Endothelial cell of umbilical vein (primary cell): ENCODE measurements at regions not wholly inside any gene's neighbourhood (a gene's known extent, or its start where the extent isn't known, plus 50 kb on each side); places are given as distances from the start of the nearest gene placed in this dataset.

Source experiments
- BruUV-seq: library from RNA; stranded (reverse); fragments of 400-500 nt; replicated peaks from 2 replicates; lab custom pipeline; 2021; lab: Mats Ljungman, UMichigan
- CTCF ChIA-PET: fragments of 300-600, 350-600 bp; sonication (Branson Sonifier 250); formaldehyde crosslinking; loops from one replicate; lab custom pipeline; 2021; ENCODE audit warnings: antibody characterized with exemption, inconsistent platforms; lab: Charles Lee
- POLR2A ChIA-PET: fragments of 300-600, 350-600 bp; sonication (Branson Sonifier 250); formaldehyde crosslinking; loops from one replicate; lab custom pipeline; 2021; ENCODE audit warnings: antibody characterized with exemption, inconsistent platforms; lab: Charles Lee
- DNase-seq: peaks from one replicate; pipeline ENCODE4 v3.0.0-alpha.2; 2011; ENCODE audit warnings: low read depth, low spot score
- FAIRE-seq: peaks from 2 replicates; lab custom pipeline; 2011; peaks lifted over from hg19 to GRCh38; lab: Jason Lieb, UNC
- H2AFZ ChIP-seq: 2 replicates; pipeline ENCODE4 v1.6.0; 2012; ENCODE audit warnings: low read depth, low read length, control low read depth, inconsistent platforms
- H3K27ac ChIP-seq: 2 replicates; pipeline ENCODE4 v1.5.1; 2011; ENCODE audit warnings: low read depth, mild to moderate bottlenecking, control low read depth, low read length, moderate library complexity; ENCODE audit not compliant: insufficient read depth
- H3K27me3 ChIP-seq, 2 experiments: 2 replicates each; pipeline versions ENCODE4 v1.6.0 to v1.6.1; 2011; ENCODE audit warnings: low read length in 2 of 2, mixed read lengths in 1 of 2; ENCODE audit not compliant: control insufficient read depth in 2 of 2, insufficient read depth in 2 of 2
- H3K36me3 ChIP-seq, 2 experiments: 2 replicates in 1 of 2; 3 replicates in 1 of 2; pipeline ENCODE4 v1.5.1; 2011; ENCODE audit warnings: low read length in 2 of 2, mild to moderate bottlenecking in 1 of 2, moderate library complexity in 1 of 2; ENCODE audit not compliant: control insufficient read depth in 2 of 2, insufficient read depth in 2 of 2; ENCODE audit errors: extremely low read depth in 1 of 2
- H3K4me1 ChIP-seq: 3 replicates; pipeline ENCODE4 v1.5.1; 2011; ENCODE audit warnings: mild to moderate bottlenecking, low read length; ENCODE audit not compliant: control insufficient read depth, insufficient read depth; ENCODE audit errors: extremely low read depth
- H3K4me2 ChIP-seq: 2 replicates; pipeline ENCODE4 v1.6.1; 2011; ENCODE audit warnings: low read length, control low read depth, mixed read lengths; ENCODE audit not compliant: insufficient read depth
- H3K4me3 ChIP-seq, 3 experiments: fragments of 200-600 bp in 1 of 3; sonication (generic), shearing (Covaris generic) in 1 of 3; replicated peaks in 1 of 3; 2 replicates each; pipeline ENCODE4 v1.5.1; 2011 to 2016; ENCODE audit warnings: control low read depth in 3 of 3, low read length in 3 of 3, mild to moderate bottlenecking in 2 of 3, inconsistent platforms in 1 of 3, low read depth in 1 of 3, moderate library complexity in 1 of 3; ENCODE audit not compliant: insufficient read depth in 1 of 3
- H3K79me2 ChIP-seq: 2 replicates; pipeline ENCODE4 v1.6.0; 2012; ENCODE audit warnings: low read length, inconsistent platforms; ENCODE audit not compliant: control insufficient read depth, insufficient read depth
- H3K9ac ChIP-seq: replicated peaks from 2 replicates; pipeline ENCODE3; 2011; ENCODE audit warnings: low read length, control low read depth; ENCODE audit not compliant: insufficient read depth; ENCODE audit errors: extremely low read depth
- H3K9me1 ChIP-seq: replicated peaks from 3 replicates; pipeline ENCODE4 v1.6.0; 2011; ENCODE audit warnings: mild to moderate bottlenecking, low read length; ENCODE audit not compliant: control insufficient read depth, insufficient read depth; ENCODE audit errors: extremely low read depth
- H3K9me3 ChIP-seq: replicated peaks from 2 replicates; pipeline ENCODE4 v1.5.1; 2012; ENCODE audit warnings: low read length, inconsistent platforms; ENCODE audit not compliant: control insufficient read depth, insufficient read depth
- H4K20me1 ChIP-seq: replicated peaks from 2 replicates; pipeline ENCODE3; 2011; ENCODE audit warnings: mild to moderate bottlenecking, low read length; ENCODE audit not compliant: control insufficient read depth, insufficient read depth; ENCODE audit errors: extremely low read depth
- CTCF ChIP-seq, 2 donors: IDR thresholded peaks; 1 replicate in 1 of 2; 2 replicates in 1 of 2; pipeline ENCODE4 v1.5.1; 2011; ENCODE audit warnings: low read length in 2 of 2, mild to moderate bottlenecking in 2 of 2, moderate library complexity in 2 of 2, control low read depth in 1 of 2, inconsistent platforms in 1 of 2, low read depth in 1 of 2; ENCODE audit not compliant: insufficient read depth in 1 of 2; ENCODE audit errors: extremely low read depth in 1 of 2
- EZH2 ChIP-seq: IDR thresholded peaks from 2 replicates; pipeline ENCODE4 v1.6.1; 2012; ENCODE audit warnings: borderline replicate concordance, low read depth, mild to moderate bottlenecking, moderate library complexity, low read length, inconsistent platforms; ENCODE audit not compliant: severe bottlenecking
- FOS ChIP-seq: IDR thresholded peaks from 2 replicates; pipeline ENCODE4 v1.6.1; 2011; ENCODE audit warnings: mild to moderate bottlenecking, low read length, moderate library complexity, borderline replicate concordance; ENCODE audit not compliant: insufficient read depth
- GATA2 ChIP-seq: IDR thresholded peaks from 2 replicates; pipeline ENCODE4 v1.7.0; 2011; ENCODE audit warnings: low read depth, mild to moderate bottlenecking, moderate library complexity, mixed read lengths, low read length; ENCODE audit not compliant: insufficient read length, insufficient read depth
- JUN ChIP-seq: IDR thresholded peaks from 2 replicates; pipeline ENCODE4 v1.6.1; 2011; ENCODE audit warnings: borderline replicate concordance, low read depth; ENCODE audit not compliant: insufficient read length, insufficient read depth
- MAX ChIP-seq: IDR thresholded peaks from 2 replicates; pipeline ENCODE4 v1.6.1; 2011; ENCODE audit not compliant: insufficient read depth, insufficient read length
- MYC ChIP-seq: IDR thresholded peaks from one replicate; pipeline ENCODE4 v1.6.1; 2011; ENCODE audit warnings: mild to moderate bottlenecking, low read depth, low read length
- POLR2A ChIP-seq: IDR thresholded peaks from 2 replicates; pipeline ENCODE4 v1.6.1; 2012; ENCODE audit warnings: low read depth, mild to moderate bottlenecking, control low read depth, low read length
- POLR2AphosphoS5 ChIP-seq: IDR thresholded peaks from 2 replicates; pipeline ENCODE4 v1.6.1; 2012; ENCODE audit warnings: low read depth, mild to moderate bottlenecking, control low read depth, low read length, moderate library complexity; ENCODE audit not compliant: insufficient read depth
- dilution Hi-C: fragments of 300-500 bp; cut with MboI; formaldehyde crosslinking; loops from one replicate; pipeline ENCODE4 v1.15.0; 2019; ENCODE audit warnings: low sequenced_read_pairs; ENCODE audit not compliant: extremely low pct_ligation_motif_present
- intact Hi-C: fragments of 100-400 bp; cut with micrococcal nuclease; formaldehyde crosslinking; loops from one replicate; pipeline ENCODE4 v1.10.0; 2022

GRCh38 chr13:90766386-90766902 is 581.0 kb upstream of the MIR17HG start:
- Histone ChIP-seq H3K4me3 (no peak overlapping the region), H3K4me2 (no peak overlapping the region), H3K9me3 (no peaks in the 10 kb centered on the region), H3K79me2 (no peaks in the 10 kb centered on the region), H4K20me1 (no peaks in the 10 kb centered on the region), H3K4me1 (no peaks in the 10 kb centered on the region), H3K27me3 (no peaks in the 10 kb centered on the region), H3K36me3 (no peaks in the 10 kb centered on the region), H3K9me1 (no peaks in the 10 kb centered on the region), H3K27ac (no peak overlapping the region), H2AFZ (no peak overlapping the region), H3K9ac (no peak overlapping the region)
- DNase-seq (no peak), FAIRE-seq (no peak)
- dilution Hi-C loops = no loop called here
- no TSS peak for BruUV-seq
- POLR2A ChIA-PET = no interaction called here
- CTCF ChIA-PET = no interaction called here
- intact Hi-C loops = no loop called here
- TF ChIP-seq EZH2 = no peak
- no peak for TF ChIP-seq POLR2AphosphoS5
- TF ChIP-seq JUN = no peak
- no peak for TF ChIP-seq FOS
- no peak for TF ChIP-seq GATA2
- TF ChIP-seq MAX = no peak
- no peak for TF ChIP-seq CTCF (IDR thresholded peaks at IDR 0.05; ENCODE audit: extremely low read depth in 1 of 2, insufficient read depth in 1 of 2, low read depth in 1 of 2, low read length in 2 of 2)
- no peak for TF ChIP-seq MYC
- no peak for TF ChIP-seq POLR2A
